ENCODE measurements at regions not wholly inside any gene's neighbourhood (a gene's known extent, or its start where the extent isn't known, plus 50 kb on each side); places are given as distances from the start of the nearest gene placed in this dataset.

DNA sequence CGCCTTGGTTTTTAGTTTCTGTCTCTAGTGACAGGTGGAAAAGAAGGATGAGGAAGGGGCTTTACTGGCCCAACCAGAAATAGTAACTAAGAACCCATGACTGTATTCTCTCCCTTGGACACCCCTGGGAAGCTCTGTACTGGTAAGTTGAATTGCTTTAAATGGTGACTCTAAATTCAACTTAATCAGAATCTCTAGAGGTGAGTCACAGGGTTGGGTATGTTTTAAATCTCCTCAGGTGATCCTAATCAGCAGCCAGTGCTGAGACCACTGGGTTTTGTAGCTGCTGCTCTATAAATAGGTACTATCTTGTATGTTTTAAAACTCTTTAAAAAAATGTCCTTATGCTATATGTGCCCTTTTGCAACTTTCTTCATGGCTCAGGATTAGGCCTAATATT is 314.0 kb upstream of the ECI2 start:
- TF ChIP-seq CTCF (conservative IDR thresholded peaks at IDR 0.05; ENCODE audit: low read depth, low read length): no peak
- TF ChIP-seq EZH2phosphoT487 (IDR thresholded peaks at IDR 0.05; ENCODE audit: borderline replicate concordance, low read length): no peak
